ENCODE measurements at regions not wholly inside any gene's neighbourhood (a gene's known extent, or its start where the extent isn't known, plus 50 kb on each side); places are given as distances from the start of the nearest gene placed in this dataset.

GRCh38 chr16:7185165-7185564, 147.5 kb upstream of the RBFOX1 start:
- DNase-seq (ENCODE audit: low read depth): no peak

GRCh38 chr16:7183768-7184167, 148.9 kb upstream of the RBFOX1 start:
- no peak for DNase-seq (ENCODE audit: low read depth)

- DNase-seq (ENCODE audit: low read depth): peak; percentile 6
These were observed 150.0 kb upstream of the RBFOX1 start for GRCh38 chr16:7182510-7183109.

GRCh38 chr16:7177875-7178274, 154.8 kb upstream of the RBFOX1 start:
- no peak for DNase-seq (ENCODE audit: low read depth)

GRCh38 chr16:7171151-7171550, 161.5 kb upstream of the RBFOX1 start:
- DNase-seq (ENCODE audit: low read depth): no peak

GRCh38 chr16:7167626-7168025, 165.0 kb upstream of the RBFOX1 start:
- DNase-seq (ENCODE audit: low read depth): no peak

GRCh38 chr16:7161891-7162290, 170.8 kb upstream of the RBFOX1 start:
- no peak for DNase-seq (ENCODE audit: low read depth)

- no peak for DNase-seq (ENCODE audit: low read depth)
These were observed 172.6 kb upstream of the RBFOX1 start for GRCh38 chr16:7160093-7160492.

GRCh38 chr16:7158481-7158880, 174.2 kb upstream of the RBFOX1 start:
- DNase-seq (ENCODE audit: low read depth): no peak

GRCh38 chr16:7150230-7150629, 182.4 kb upstream of the RBFOX1 start:
- no peak for DNase-seq (ENCODE audit: low read depth)

- no peak for DNase-seq (ENCODE audit: low read depth)
These were observed 184.0 kb upstream of the RBFOX1 start for GRCh38 chr16:7148606-7149005.

GRCh38 chr16:7140899-7141298, 191.7 kb upstream of the RBFOX1 start:
- DNase-seq (ENCODE audit: low read depth): peak; percentile 9

GRCh38 chr16:7137560-7138330, 194.9 kb upstream of the RBFOX1 start:
- peak; percentile 13 for DNase-seq (ENCODE audit: low read depth)

- no peak for DNase-seq (ENCODE audit: low read depth)
These were observed 200.2 kb upstream of the RBFOX1 start for GRCh38 chr16:7132465-7132864.

- no peak for DNase-seq (ENCODE audit: low read depth)
These were observed 207.9 kb upstream of the RBFOX1 start for GRCh38 chr16:7124701-7125100.

GRCh38 chr16:7124242-7124641, 208.4 kb upstream of the RBFOX1 start:
- no peak for DNase-seq (ENCODE audit: low read depth)

- DNase-seq (ENCODE audit: low read depth): no peak
These were observed 215.9 kb upstream of the RBFOX1 start for GRCh38 chr16:7116734-7117133.

- DNase-seq (ENCODE audit: low read depth): no peak
These were observed 216.7 kb upstream of the RBFOX1 start for GRCh38 chr16:7115898-7116297.

GRCh38 chr16:7113949-7114348, 218.7 kb upstream of the RBFOX1 start:
- DNase-seq (ENCODE audit: low read depth): no peak

GRCh38 chr16:7113395-7113794, 219.2 kb upstream of the RBFOX1 start:
- no peak for DNase-seq (ENCODE audit: low read depth)

- no peak for DNase-seq (ENCODE audit: low read depth)
These were observed 221.4 kb upstream of the RBFOX1 start for GRCh38 chr16:7111265-7111664.

GRCh38 chr16:7107436-7107835, 225.2 kb upstream of the RBFOX1 start:
- no peak for DNase-seq (ENCODE audit: low read depth)

GRCh38 chr16:7103056-7103455, 229.6 kb upstream of the RBFOX1 start:
- DNase-seq (ENCODE audit: low read depth): no peak

GRCh38 chr16:7101054-7101453, 231.6 kb upstream of the RBFOX1 start:
- DNase-seq (ENCODE audit: low read depth): no peak

Measured in M059J (cell line).